Stimulated activated naive CD8-positive, alpha-beta T cell treated with anti-CD3 and anti-CD28 coated beads, Interleukin-15, amount 100 ng/mL, for 72 hours (primary cell): ENCODE measurements at regions not wholly inside any gene's neighbourhood (a gene's known extent, or its start where the extent isn't known, plus 50 kb on each side); places are given as distances from the start of the nearest gene placed in this dataset.
"Not testable (repeated sequence)": the region's sequence is repeated elsewhere in the genome, so short reads cannot be mapped to it uniquely, and the experiment has no call there.

Experiments used
- ATAC-seq: fragments of 150-1000 bp; cut with Tn5 transposase; 2 replicates; pipeline ENCODE4 v1.10.0; 2021; ENCODE audit warnings: mild to moderate bottlenecking, moderate library complexity
- DNase-seq, 2 donors: peaks; one replicate each; pipeline ENCODE4 v3.0.0; 2021 to 2022
- H3K27ac Mint-ChIP-seq, 2 donors: one replicate each; pipeline ENCODE4 v1.8.0; 2022; ENCODE audit warnings: mild to moderate bottlenecking in 2 of 2, mixed read lengths in 2 of 2, moderate library complexity in 2 of 2
- H3K27me3 Mint-ChIP-seq: one replicate; pipeline ENCODE4 v1.8.0; 2022; ENCODE audit warnings: mixed read lengths
- H3K4me1 Mint-ChIP-seq: one replicate; pipeline ENCODE4 v1.8.0; 2022; ENCODE audit warnings: mild to moderate bottlenecking, mixed read lengths
- H3K4me3 Mint-ChIP-seq, 2 donors: one replicate each; pipeline ENCODE4 v1.8.0; 2022; ENCODE audit warnings: mild to moderate bottlenecking in 2 of 2, mixed read lengths in 2 of 2, moderate library complexity in 1 of 2
- H3K9me3 Mint-ChIP-seq, 2 donors: one replicate each; pipeline ENCODE4 v1.8.0; 2022; ENCODE audit warnings: mixed read lengths in 2 of 2

- ATAC-seq (no peak), DNase-seq (no peak)
- no peaks in the 10 kb centered on the region for H3K27me3 Mint-ChIP-seq
- no peaks in the 10 kb centered on the region for H3K4me1 Mint-ChIP-seq
- no peak overlapping the region for H3K4me3 Mint-ChIP-seq
- H3K9me3 Mint-ChIP-seq = no peaks in the 10 kb centered on the region
- H3K27ac Mint-ChIP-seq = no peak overlapping the region
Measured at GRCh38 chr5:37916525-37916924, 76.7 kb upstream of the GDNF start.

- no peak for ATAC-seq
- no peaks in the 10 kb centered on the region for H3K4me1 Mint-ChIP-seq
- no peak overlapping the region for H3K4me3 Mint-ChIP-seq
- H3K27ac Mint-ChIP-seq = no peak overlapping the region
- no peaks in the 10 kb centered on the region for H3K9me3 Mint-ChIP-seq
- DNase-seq = no peak
- H3K27me3 Mint-ChIP-seq = no peaks in the 10 kb centered on the region
Measured at GRCh38 chr5:37915097-37915736, 75.4 kb upstream of the GDNF start.

- DNase-seq, ATAC-seq, H3K4me1 Mint-ChIP-seq, H3K4me3 Mint-ChIP-seq, H3K27ac Mint-ChIP-seq: not testable (repeated sequence)
- H3K9me3 Mint-ChIP-seq = peaks cover 8 to 15% of the 10 kb centered on the region in 2 donors
- peaks cover 12% of the 10 kb centered on the region for H3K27me3 Mint-ChIP-seq
Measured at GRCh38 chr5:37909610-37910266, 69.9 kb upstream of the GDNF start.

- Mint-ChIP-seq H3K4me1 (no peaks in the 10 kb centered on the region), H3K9me3 (peaks cover 8 to 26% of the 10 kb centered on the region in 2 donors), H3K27me3 (peaks cover 17% of the 10 kb centered on the region), H3K27ac (no peak overlapping the region), H3K4me3 (no peak overlapping the region)
- no peak for ATAC-seq
- no peak for DNase-seq
Measured at GRCh38 chr5:37906416-37906815, 66.6 kb upstream of the GDNF start.

GRCh38 chr5:37905230-37905629 lies 65.4 kb upstream of the GDNF start:
- peak overlapping the region in 1 of 2 donors; percentile 44 for H3K27ac Mint-ChIP-seq
- no peak overlapping the region for H3K4me3 Mint-ChIP-seq
- peaks cover 18% of the 10 kb centered on the region for H3K27me3 Mint-ChIP-seq
- ATAC-seq = no peak
- H3K9me3 Mint-ChIP-seq = peaks cover 8 to 26% of the 10 kb centered on the region in 2 donors
- no peaks in the 10 kb centered on the region for H3K4me1 Mint-ChIP-seq
- DNase-seq = no peak

GRCh38 chr5:37902323-37902722 lies 62.5 kb upstream of the GDNF start:
- no peak overlapping the region for H3K27ac Mint-ChIP-seq
- H3K9me3 Mint-ChIP-seq = peaks cover 7 to 26% of the 10 kb centered on the region in 2 donors
- H3K4me3 Mint-ChIP-seq = no peak overlapping the region
- H3K27me3 Mint-ChIP-seq = peaks cover 6% of the 10 kb centered on the region
- DNase-seq (no peak), ATAC-seq (no peak)
- no peaks in the 10 kb centered on the region for H3K4me1 Mint-ChIP-seq

- Mint-ChIP-seq H3K27me3 (peaks cover 6% of the 10 kb centered on the region), H3K9me3 (peaks cover 0 to 21% of the 10 kb centered on the region in 2 donors), H3K4me3 (no peak overlapping the region), H3K27ac (no peak overlapping the region), H3K4me1 (no peaks in the 10 kb centered on the region)
- ATAC-seq (no peak), DNase-seq (no peak)
Measured at GRCh38 chr5:37900692-37901091, 60.9 kb upstream of the GDNF start.

- DNase-seq (no peak), ATAC-seq (no peak)
- Mint-ChIP-seq H3K27me3 (peaks cover 6% of the 10 kb centered on the region), H3K27ac (no peak overlapping the region), H3K4me3 (no peak overlapping the region), H3K4me1 (no peaks in the 10 kb centered on the region), H3K9me3 (peaks cover 0 to 7% of the 10 kb centered on the region in 2 donors)
Measured at GRCh38 chr5:37899037-37899436, 59.2 kb upstream of the GDNF start.

GRCh38 chr5:37896159-37896558 lies 56.3 kb upstream of the GDNF start:
- Mint-ChIP-seq H3K27ac (no peak overlapping the region), H3K4me1 (no peaks in the 10 kb centered on the region), H3K4me3 (no peak overlapping the region), H3K9me3 (no peaks in the 10 kb centered on the region), H3K27me3 (no peaks in the 10 kb centered on the region)
- ATAC-seq = no peak
- no peak for DNase-seq

- peaks cover 5% of the 10 kb centered on the region for H3K27me3 Mint-ChIP-seq
- no peak for DNase-seq
- no peak overlapping the region for H3K27ac Mint-ChIP-seq
- no peak for ATAC-seq
- H3K4me1 Mint-ChIP-seq = no peaks in the 10 kb centered on the region
- no peaks in the 10 kb centered on the region for H3K9me3 Mint-ChIP-seq
- no peak overlapping the region for H3K4me3 Mint-ChIP-seq
Measured at GRCh38 chr5:37893434-37894134, 53.7 kb upstream of the GDNF start.

GRCh38 chr5:37892586-37892985 lies 52.7 kb upstream of the GDNF start:
- DNase-seq (no peak), ATAC-seq (no peak)

GRCh38 chr5:37891832-37892231 lies 52.0 kb upstream of the GDNF start:
- Mint-ChIP-seq H3K4me1 (no peaks in the 10 kb centered on the region), H3K27me3 (peaks cover 5% of the 10 kb centered on the region), H3K27ac (no peak overlapping the region), H3K4me3 (no peak overlapping the region), H3K9me3 (no peaks in the 10 kb centered on the region)
- ATAC-seq = no peak
- DNase-seq = no peak

More at GRCh38 chr5:37892586-37892985, 52.7 kb upstream of the GDNF start:
- peaks cover 5% of the 10 kb centered on the region for H3K27me3 Mint-ChIP-seq
- H3K4me1 Mint-ChIP-seq = no peaks in the 10 kb centered on the region
- H3K27ac Mint-ChIP-seq = no peak overlapping the region
- no peak overlapping the region for H3K4me3 Mint-ChIP-seq
- H3K9me3 Mint-ChIP-seq = no peaks in the 10 kb centered on the region

GRCh38 chr5:37889612-37890317 lies 49.9 kb upstream of the GDNF start:
- Mint-ChIP-seq H3K27ac (no peak overlapping the region), H3K27me3 (peaks cover 17% of the 10 kb centered on the region), H3K4me3 (no peak overlapping the region), H3K4me1 (no peaks in the 10 kb centered on the region), H3K9me3 (peaks cover 0 to 2% of the 10 kb centered on the region in 2 donors)
- ATAC-seq (no peak), DNase-seq (no peak)
